ENCODE measurements at regions not wholly inside any gene's neighbourhood (a gene's known extent, or its start where the extent isn't known, plus 50 kb on each side); places are given as distances from the start of the nearest gene placed in this dataset.
"Not testable (repeated sequence)": the region's sequence is repeated elsewhere in the genome, so short reads cannot be mapped to it uniquely, and the experiment has no call there.

DNA sequence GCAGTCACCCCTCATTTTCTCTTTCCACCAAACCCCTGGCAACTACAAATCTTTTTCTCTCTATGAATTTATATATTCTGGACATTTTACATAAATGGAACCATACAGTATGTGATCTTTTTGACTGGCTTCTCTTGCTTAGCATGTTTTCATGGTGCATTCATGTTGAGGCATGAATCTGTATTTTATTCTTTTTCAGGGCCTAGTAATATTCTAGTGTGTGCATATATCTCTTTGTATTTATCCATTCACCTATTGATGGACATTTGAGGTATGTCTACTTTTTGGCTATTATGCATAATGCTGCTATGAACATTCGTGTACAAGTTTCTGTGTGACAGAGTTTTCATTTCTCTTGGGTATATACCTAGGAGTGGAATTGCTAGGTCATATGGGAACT lies 78.2 kb downstream of the HACD1 start:
- DNase-seq (ENCODE audit: low spot score), result no peak

DNA sequence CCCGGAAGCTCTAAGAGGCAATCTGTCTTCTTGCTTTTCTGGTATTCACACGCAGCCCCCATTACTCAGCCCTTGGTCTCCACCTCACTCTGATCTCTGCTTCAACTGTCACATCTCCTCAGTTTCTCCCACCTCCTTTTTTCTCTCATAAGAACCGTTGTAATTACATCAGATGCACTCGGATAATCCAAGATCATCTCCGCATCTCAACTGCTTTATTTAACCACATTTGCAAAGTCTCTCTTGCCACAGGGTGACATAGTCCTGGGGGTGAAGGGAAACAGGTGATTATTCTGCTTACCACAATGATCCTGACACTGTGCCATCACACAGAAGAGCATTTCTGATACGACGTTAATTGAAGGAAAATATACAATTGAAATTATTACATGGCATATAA lies 79.9 kb downstream of the HACD1 start:
- no peak for DNase-seq (ENCODE audit: low spot score)

DNA sequence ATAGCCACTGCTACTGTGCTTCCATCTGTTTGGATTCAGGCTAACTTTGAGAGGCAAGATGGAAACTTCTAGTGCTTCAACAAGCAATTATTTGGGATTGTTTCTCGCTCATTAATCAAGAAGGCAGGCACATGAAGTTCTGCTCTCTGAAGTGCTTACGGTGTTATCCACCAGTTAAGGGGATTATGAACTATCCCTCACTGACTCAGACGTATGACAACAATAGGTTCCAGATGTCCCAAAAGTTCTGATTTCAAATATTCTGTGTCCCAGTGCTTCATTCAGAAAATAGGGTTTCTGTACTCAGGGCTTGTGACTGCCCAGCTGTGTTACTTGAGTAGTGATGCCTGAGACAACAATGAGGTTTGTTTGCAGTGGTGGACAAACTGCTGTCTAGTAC lies 81.0 kb downstream of the HACD1 start:
- DNase-seq (ENCODE audit: low spot score), result no peak

DNA sequence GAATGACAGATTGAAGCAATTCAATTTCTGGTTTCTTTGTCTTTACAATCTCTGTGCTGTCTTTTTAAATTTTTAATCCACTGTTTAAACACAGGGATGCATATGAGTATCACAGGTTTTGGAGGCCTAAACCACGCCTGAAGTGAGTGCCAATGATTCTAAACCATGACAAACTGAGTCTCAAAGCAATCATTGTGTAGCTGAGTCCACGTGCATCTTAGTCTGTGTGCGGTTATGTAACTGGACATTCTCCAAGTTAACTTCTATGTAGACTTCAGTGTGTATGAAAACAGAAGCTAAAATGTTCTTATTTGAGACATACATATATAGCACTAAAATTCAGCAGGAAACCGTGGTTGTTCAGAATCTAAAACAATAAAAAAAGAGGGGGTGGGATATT lies 79.3 kb upstream of the ST8SIA6 start:
- no peak for DNase-seq (ENCODE audit: low spot score)

DNA sequence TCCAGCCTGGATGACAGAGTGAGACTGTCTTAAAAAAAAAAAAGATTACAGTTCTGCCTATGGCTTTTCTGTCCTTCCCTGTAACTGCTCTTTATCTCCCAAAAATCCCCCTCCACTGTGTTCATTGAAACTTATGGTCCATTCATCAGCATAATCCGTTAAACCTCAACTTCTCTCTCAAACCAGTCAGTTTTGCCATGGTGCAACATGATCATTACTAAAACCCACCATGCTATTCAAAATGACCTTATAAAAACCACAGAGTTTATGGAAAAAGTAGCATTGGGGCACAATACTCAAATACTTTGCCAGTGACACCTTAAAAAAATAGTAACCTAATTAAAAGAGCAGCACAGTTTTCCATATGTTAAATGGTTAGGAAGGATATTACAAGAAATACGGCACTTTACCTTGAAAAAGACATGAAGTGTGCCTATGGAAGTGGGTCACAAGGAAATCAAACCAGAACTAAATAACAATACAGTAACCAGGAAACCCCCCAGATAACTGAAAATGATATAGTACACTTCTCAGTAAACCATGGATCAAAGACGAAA lies 74.0 kb upstream of the ST8SIA6 start:
- no peak for DNase-seq (ENCODE audit: low spot score)

DNA sequence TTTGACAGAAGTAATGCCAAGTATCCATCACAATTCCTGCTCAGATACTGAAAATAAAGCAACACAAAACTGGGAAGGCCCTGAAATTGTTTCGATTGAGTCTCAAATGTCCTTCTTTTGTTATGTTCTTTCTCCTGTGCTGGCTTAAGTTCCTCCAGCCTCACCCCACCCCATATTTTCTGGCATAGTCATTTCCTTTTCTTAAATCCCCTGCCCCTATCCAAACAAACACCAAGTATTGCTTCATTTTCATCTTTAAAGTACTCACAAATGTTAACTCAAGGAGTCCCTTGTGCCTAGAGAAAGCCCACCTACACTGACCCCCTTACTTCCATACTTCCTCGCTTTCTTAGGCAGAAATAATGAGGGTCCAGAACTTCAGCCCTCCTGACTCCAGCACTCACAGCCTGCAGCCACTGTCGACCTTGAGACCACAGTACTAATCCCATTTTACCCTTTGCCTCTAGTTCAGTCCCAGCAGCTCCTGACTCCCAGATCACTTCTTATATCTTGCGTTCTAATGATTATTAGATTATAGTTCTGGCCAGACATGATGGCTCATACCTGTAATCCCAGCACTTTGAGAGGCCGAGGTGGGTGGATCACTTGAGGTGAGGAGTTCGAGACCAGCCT lies 73.2 kb upstream of the ST8SIA6 start:
- no peak for DNase-seq (ENCODE audit: low spot score)

DNA sequence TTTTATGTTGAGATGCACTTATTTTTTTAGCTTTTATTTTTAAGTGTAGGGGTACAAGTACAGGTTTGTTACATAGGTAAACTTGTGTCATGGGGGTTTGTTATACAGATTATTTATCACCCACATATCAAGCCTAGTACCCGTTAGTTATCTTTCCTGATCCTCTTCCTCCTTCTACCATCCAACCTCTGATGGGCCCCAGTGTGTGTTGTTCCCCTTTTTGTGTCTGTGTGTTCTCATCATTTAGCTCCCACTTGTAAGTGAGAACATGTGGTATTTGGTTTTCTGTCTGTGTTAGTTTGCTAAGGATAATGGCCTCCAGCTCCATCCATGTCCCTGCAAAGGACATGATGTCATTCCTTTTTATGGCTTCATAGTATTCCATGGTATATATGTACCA lies 72.2 kb upstream of the ST8SIA6 start:
- DNase-seq (ENCODE audit: low spot score), result not testable (repeated sequence)

DNA sequence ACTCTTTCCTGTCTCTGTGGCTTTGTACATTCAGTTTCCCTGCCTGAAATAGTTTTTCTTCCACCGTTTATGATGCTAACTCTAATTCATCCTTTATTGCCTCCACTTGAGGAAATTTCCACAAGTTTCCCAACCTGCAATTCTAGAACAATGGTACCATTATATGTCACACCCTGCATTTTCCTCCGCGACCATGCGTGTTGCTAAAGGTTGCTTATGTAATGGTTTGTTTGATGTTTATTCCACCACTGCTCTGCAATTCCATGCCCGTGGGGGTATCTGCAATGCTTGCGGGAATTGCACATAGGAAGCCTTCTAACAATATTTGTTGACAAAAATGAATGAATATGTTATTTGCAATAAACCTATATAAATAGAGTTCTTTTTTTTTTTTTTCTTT lies 69.5 kb upstream of the ST8SIA6 start:
- DNase-seq (ENCODE audit: low spot score), result no peak

DNA sequence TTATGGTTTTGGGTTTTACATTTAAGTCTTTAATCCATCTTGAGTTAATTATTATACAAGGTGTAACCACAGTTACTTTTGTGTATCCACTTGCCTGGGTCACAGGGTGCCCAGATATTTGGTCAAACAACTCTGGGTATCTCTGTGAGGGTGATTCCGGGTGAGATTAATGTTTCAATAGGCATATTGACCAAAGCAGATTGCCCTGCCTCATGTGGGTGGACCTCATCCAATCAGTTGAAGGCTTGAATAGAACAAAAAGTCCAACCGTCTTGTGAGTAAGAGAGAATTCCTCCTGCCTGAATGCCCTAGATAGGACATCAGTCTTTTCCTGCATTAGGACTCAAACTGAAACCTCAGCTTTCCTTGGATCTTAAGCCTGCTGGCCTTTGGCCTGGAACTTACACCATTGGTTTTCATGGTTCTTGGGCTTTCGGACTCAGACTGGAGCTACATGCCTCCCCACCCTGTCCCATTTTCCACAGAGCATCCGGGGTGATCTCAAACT lies 68.9 kb upstream of the ST8SIA6 start:
- DNase-seq (ENCODE audit: low spot score), result no peak

DNA sequence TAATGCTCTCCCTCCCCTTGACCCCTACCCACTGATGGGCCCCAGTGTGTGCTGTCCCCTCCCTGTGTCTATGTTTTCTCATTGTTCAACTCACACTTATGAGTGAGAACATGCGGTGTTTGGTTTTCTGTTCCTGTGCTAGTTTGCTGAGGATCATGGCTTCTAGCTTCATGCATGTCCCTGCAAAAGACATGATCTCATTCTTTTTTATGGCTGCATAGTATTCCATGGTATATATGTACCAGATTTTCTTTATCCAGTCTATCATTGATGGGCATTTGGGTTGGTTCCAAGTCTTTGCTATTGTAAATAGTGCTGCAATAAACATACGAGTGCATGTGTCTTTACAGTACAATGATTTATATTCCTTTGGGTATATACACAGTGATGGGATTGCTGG lies 67.9 kb upstream of the ST8SIA6 start:
- not testable (repeated sequence) for DNase-seq (ENCODE audit: low spot score)

DNA sequence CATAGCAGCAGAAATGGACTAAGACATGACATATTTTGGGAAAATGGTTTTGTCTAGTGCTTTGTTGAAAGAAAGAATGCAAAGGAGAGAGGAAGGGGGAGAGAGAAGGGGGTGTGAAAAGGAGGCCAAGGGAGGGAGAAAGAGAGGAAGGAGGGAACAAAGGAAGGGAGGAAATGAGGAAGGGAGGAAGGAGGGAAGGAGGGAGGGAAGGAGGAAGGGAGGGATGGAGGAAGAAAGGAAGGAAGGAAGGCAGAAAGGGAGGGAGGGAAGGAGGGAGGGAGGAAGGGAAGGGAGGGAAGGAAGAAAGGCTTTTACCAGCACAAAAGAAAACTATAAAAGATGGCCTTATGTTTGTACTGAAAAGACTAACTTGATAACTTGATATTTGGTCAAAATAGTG lies 65.1 kb upstream of the ST8SIA6 start:
- no peak for DNase-seq (ENCODE audit: low spot score)

DNA sequence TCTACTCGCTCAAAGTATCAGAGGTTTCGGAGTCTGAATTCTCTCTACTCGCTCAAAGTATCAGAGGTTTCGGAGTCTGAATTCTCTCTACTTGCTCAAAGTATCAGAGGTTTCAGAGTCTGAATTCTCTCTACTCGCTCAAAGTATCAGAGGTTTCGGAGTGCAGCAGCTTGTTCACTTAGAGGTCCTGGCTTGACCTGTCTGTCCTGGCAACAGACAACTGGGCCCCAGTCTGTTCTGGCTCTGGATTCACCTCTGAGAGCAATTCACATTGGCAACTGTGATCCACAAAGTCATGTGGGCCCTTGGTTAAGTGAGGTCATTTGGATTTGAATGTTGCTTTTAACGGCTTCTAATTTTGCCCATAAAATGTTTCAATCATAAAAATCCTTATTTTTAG lies 63.9 kb upstream of the ST8SIA6 start:
- no peak for DNase-seq (ENCODE audit: low spot score)

DNA sequence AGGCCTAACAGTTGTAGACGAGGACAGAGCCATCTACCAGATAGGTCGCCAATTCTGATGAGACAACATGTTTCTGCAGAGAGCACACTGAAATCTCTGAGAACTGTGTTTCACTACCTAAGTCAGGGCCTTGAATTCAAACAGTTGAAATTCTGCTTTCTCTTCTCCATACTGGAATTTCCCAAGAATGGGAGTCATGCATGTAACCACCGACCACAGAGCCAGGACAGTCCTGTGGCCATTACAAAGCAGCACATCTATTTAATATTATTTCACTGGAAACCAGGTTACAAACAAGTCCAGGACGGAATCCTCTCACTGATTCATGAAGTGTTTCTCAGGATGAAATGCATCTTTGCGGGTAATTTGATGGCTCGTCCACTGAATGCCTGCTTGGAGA lies 62.0 kb upstream of the ST8SIA6 start:
- no peak for DNase-seq (ENCODE audit: low spot score)

DNA sequence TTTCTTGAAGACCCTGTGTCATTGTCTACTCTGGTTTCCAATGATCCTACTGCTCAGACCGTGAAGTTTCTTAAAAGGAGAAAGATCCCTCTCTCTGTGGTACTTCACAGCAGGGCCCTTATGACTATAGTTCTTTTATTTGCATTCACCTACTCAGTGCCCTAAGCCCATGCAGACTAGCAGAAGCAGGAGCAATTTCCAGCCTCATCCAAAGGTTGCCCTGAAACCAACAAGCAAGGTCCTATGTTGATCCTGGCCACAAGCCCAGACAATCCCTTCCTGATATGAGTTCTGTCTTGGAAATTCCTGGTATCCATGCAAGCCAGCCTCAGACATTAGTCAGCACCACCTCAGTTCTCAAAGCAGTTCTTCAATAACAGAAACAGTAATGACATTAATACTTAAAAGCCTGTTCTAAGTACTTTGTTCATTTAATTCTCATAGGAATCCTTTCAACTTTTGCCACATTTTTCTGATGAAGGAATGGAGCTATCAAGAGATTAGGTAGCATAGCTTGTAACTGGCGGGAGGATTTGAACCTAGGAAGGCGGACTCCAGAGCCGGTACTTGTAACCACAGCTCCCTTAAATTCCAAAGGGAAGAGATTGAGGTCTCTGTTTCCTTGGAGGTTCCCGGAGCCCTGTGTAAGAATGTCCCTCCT lies 58.1 kb upstream of the ST8SIA6 start:
- DNase-seq (ENCODE audit: low spot score), result no peak

DNA sequence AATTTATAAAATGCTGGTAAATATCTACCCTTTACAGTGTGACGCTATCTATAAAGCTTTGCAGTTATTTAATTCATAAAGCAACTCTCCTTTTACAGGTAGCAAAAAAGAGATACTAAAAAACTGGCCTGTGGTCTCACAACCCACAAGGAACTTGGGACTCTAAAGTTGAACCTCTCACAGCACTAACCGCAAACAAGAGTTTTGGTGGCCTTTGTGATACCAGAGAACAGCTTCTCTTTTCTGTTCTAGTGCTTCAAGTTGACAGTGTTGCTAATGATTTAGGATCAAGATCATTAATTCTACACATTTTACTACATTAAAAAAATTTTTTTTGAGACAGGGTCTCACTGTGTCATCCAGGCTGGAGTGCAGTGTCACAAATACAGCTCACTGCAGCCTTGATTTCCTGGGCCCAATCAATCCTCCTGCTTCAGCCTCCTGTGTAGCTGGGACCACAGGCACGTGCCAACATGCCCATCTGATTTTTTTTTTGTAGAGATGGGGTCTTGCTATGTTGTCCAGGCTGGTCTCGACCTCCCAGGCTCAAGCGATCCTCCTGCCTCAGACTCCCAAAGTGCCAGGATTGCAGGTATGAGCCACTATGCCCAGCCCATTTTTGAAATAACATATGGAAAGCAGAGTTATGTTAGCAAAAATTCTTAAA lies 56.0 kb upstream of the ST8SIA6 start:
- peak; percentile 13 for DNase-seq (ENCODE audit: low spot score)

DNA sequence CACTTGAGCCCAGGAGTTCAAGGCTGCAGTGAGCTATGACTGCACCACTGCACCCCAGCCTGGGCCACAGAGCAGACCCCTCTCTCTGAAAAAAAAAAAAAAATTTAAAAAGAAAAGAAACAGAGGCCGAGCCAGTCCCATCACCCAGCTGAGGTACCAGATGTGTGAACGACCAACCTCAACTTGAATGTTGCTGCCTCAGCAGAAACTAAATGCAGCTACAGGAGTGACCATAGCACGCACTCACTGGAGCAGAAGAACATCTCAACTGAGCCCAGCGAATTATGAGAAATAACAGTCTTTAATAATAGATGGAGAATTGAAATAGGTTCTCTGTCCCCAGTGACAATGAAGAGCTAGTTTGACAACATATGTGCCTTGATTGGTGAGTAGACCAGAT lies 53.1 kb upstream of the ST8SIA6 start:
- DNase-seq (ENCODE audit: low spot score), result no peak

DNA sequence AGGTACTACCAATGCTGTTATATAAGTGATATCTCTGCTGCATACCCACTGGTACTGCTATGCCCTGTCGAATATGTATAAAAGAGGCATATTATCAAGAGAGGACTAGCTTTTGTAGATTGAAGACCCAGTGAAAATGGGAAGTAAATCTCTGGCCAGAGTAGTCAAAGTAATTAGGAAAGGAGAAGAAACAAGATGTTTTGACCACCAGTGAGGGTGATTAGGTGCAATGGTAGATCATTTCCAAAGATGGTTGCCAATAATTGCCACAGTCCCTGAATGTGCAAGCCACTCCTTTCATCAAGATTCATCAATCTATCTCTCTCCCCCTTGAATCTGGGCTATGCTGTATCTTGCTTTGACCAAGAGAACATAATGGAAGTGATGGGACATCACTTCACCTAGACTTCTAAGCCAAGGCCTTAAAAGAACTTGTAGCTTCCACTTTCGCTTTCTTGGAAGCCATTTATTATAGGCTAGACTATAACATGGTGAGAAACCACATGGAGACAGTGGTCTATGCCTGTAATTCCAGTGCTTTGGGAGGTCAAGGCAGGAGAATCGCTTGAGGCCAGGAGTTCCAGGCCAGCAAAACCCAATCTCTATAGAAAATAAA lies 52.6 kb upstream of the ST8SIA6 start:
- peak; percentile 27 for DNase-seq (ENCODE audit: low spot score)

DNA sequence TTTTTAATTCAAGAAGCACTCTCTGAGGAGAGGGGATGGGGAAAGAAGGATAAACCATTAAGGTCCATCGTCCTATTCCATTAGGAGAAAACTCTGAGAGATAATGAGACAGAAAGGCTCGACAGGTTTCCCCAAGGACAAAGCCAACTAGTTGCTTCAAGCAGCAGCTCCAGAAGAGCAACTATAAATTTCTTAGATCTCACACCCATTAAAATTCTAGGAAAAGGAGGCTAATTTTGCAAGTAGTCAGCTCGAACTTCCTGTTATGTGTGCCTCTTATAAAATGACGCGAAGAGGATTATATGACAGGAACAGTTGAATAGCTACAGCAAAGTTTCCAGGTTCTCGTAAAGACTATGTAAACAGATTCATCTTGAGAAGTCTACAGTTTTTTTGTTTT lies 52.0 kb upstream of the ST8SIA6 start:
- DNase-seq (ENCODE audit: low spot score), result peak; percentile 56

DNA sequence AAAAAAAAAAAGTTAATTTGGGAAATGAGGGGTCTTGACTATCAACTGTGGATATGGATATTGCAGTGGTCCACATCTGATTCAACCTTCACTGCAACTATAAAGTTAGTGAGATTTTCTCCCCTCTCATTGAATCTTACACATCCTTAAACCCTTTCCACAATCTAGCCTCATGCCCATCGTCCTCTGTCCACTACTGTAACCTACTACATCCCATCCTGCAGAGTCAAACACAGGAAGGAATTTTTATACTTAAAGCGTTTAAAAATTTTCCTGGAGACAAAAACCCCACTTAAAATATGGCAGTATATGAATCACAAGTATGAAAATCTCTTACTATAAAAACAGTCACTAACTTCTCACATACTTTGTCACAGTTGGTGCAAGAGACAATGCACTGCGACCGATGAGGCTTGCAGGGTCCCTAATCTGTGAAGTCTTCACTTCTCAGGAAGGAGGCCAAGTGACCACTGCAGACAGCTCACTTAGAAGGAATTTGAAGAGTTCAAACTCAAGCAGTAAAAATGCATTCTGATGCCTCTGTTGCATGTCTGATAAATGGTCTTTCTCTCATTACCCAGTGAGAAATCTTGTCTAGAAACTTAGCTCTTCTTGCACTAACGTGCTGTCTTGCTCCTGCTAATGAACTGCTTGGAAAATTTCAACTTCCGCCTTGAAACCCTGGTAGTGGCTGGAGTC lies 50.3 kb upstream of the ST8SIA6 start:
- no peak for DNase-seq (ENCODE audit: low spot score)
